Esophagus muscularis mucosa (tissue), 3 donors: ENCODE measurements at regions not wholly inside any gene's neighbourhood (a gene's known extent, or its start where the extent isn't known, plus 50 kb on each side); places are given as distances from the start of the nearest gene placed in this dataset.

Experiments
- CTCF ChIP-seq, 3 experiments: fragments of 200-600 bp in 2 of 3; fragments of 450-650 bp in 1 of 3; sonication (generic) in 2 of 3; IDR thresholded peaks; one replicate each; pipeline ENCODE4 v1.5.1; 2017 to 2019; ENCODE audit warnings: antibody characterized with exemption in 3 of 3, mild to moderate bottlenecking in 2 of 3, moderate library complexity in 1 of 3
- EP300 ChIP-seq: sonication (generic); formaldehyde crosslinking; IDR thresholded peaks from one replicate; pipeline ENCODE4 v1.6.1; 2017; ENCODE audit warnings: antibody characterized with exemption

GRCh38 chr3:159346271-159346903 is 544.5 kb downstream of the MFSD1 start:
- TF ChIP-seq CTCF (IDR thresholded peaks at IDR 0.05) = no peak
- no peak for TF ChIP-seq EP300
